Kidney epithelial cell (primary cell): ENCODE measurements at regions not wholly inside any gene's neighbourhood (a gene's known extent, or its start where the extent isn't known, plus 50 kb on each side); places are given as distances from the start of the nearest gene placed in this dataset.

Source experiments
- DNase-seq: peaks from one replicate; pipeline ENCODE4 v3.0.0-alpha.2; 2010; ENCODE audit warnings: low read depth
- H3K27me3 ChIP-seq: 2 replicates; pipeline ENCODE4 v1.6.0; 2011; ENCODE audit warnings: low read length; ENCODE audit not compliant: control insufficient read depth, insufficient read depth
- H3K36me3 ChIP-seq: 2 replicates; pipeline ENCODE4 v1.5.1; 2011; ENCODE audit warnings: low read length; ENCODE audit not compliant: control insufficient read depth, insufficient read depth
- H3K4me3 ChIP-seq: 2 replicates; pipeline ENCODE4 v1.5.1; 2011; ENCODE audit warnings: low read depth, mild to moderate bottlenecking, control low read depth, low read length
- TF ChIP-seq, protein P1 (sequence below): IDR thresholded peaks from 2 replicates; pipeline ENCODE4 v1.5.1; 2011; ENCODE audit warnings: mild to moderate bottlenecking, moderate library complexity, low read length, control low read depth, inconsistent platforms; ENCODE audit not compliant: insufficient read depth, poor library complexity, severe bottlenecking

GRCh38 chr2:239806276-239806675, 218.9 kb downstream of the NDUFA10 start:
- H3K27me3 ChIP-seq: no peaks in the 10 kb centered on the region

DNA sequence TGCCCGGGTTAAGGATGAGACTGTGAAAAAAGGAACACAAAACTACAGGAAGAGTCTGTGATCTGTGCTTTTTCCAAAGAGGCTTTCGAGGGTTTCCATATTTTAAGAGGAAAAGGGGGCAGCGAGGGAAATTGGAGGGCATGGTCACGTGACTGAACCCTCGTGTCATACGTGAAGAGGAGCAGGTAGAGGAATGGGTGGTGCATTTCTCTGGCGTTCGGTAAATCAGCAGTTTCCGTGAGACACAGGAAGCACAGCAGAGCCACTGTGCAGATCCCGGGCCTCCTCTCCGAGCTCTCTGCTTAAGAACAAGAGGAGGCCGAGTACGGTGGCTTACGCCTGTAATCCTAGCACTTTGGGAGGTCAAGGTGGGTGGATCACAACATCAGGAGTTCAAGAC, 219.7 kb downstream of the NDUFA10 start:
- no peak for DNase-seq
- TF ChIP-seq, protein P1, sequence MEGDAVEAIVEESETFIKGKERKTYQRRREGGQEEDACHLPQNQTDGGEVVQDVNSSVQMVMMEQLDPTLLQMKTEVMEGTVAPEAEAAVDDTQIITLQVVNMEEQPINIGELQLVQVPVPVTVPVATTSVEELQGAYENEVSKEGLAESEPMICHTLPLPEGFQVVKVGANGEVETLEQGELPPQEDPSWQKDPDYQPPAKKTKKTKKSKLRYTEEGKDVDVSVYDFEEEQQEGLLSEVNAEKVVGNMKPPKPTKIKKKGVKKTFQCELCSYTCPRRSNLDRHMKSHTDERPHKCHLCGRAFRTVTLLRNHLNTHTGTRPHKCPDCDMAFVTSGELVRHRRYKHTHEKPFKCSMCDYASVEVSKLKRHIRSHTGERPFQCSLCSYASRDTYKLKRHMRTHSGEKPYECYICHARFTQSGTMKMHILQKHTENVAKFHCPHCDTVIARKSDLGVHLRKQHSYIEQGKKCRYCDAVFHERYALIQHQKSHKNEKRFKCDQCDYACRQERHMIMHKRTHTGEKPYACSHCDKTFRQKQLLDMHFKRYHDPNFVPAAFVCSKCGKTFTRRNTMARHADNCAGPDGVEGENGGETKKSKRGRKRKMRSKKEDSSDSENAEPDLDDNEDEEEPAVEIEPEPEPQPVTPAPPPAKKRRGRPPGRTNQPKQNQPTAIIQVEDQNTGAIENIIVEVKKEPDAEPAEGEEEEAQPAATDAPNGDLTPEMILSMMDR: no peak
- H3K4me3 ChIP-seq: no peak overlapping the region
- peaks cover 2% of the 10 kb centered on the region for H3K27me3 ChIP-seq
- H3K36me3 ChIP-seq: no peaks in the 10 kb centered on the region

More at GRCh38 chr2:239806276-239806675, 218.9 kb downstream of the NDUFA10 start:
- TF ChIP-seq, protein P1: no peak
- no peak for DNase-seq
- no peak overlapping the region for H3K4me3 ChIP-seq
- no peaks in the 10 kb centered on the region for H3K36me3 ChIP-seq

DNA sequence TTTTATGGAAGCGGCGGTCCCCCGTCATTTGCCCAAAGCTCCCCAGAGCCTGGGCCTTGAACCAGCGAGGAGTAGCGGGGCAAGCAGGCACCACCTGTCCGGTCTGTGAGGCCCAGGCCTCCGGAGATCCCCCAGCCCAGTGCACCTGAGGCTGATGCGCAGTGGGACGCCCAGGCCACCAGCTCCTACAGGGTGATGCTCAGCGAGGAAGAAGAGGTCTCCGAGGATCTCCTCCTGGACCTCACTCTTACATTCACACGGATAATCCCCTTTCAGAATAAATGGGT, 220.2 kb downstream of the NDUFA10 start:
- no peak overlapping the region for H3K4me3 ChIP-seq
- no peak for DNase-seq
- TF ChIP-seq, protein P1: no peak
- no peaks in the 10 kb centered on the region for H3K36me3 ChIP-seq
- peaks cover 2% of the 10 kb centered on the region for H3K27me3 ChIP-seq

DNA sequence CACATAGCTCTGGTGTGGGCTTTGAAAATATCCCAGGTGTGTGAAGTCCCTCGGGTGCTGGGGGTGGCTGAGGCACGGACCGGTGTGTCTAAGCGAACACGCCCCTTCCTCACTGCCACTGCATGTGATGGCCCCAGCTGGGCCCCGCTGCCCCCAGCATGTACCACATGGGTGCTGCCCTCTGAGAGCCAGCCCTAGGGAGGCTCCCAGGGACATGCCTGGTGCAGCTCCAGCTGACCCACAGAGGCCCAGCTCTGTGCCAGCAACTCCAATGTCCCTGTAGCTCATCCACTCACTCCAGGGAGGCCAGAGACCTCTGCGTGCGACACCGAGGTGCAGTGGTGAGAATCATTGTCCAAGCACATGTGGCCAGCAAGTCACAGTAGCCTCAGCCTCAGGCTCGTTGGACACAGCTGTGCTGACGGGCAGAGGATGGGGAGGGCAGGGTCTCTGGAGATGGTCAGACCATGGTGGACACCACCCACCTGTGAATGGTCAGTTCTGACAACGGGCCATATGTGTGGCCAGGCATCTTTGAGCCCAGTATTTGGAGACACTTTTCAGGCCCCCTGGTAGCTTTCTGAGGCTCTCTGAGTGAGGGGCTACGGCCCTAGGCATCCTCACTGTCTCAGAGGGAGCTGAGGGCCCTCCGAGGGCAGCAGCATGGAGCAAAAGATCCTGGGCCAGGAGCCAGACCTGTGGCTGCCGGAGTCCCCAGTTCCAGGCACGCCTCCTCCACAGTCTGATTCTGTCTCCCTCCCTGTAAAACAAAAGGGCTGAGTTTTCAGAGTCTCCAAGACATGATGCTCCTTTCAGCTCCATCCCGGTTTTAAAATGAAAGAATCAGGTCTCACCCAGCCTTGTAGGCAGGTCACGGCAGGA, 220.7 kb downstream of the NDUFA10 start:
- H3K36me3 ChIP-seq: no peaks in the 10 kb centered on the region
- peaks cover 2% of the 10 kb centered on the region for H3K27me3 ChIP-seq
- no peak overlapping the region for H3K4me3 ChIP-seq
- TF ChIP-seq, protein P1: no peak
- DNase-seq: no peak

- TF ChIP-seq, protein P1: no peak
- Histone ChIP-seq H3K36me3 (no peaks in the 10 kb centered on the region), H3K4me3 (no peak overlapping the region), H3K27me3 (peaks cover 2% of the 10 kb centered on the region)
- DNase-seq: no peak
These were observed 221.4 kb downstream of the NDUFA10 start for GRCh38 chr2:239803766-239804115.
